NCI-H2107 treated with DMSO at 0.1 percent for 48 hours (cell line): ENCODE measurements at regions not wholly inside any gene's neighbourhood (a gene's known extent, or its start where the extent isn't known, plus 50 kb on each side); places are given as distances from the start of the nearest gene placed in this dataset.
"Not testable (repeated sequence)": the region's sequence is repeated elsewhere in the genome, so short reads cannot be mapped to it uniquely, and the experiment has no call there.

Source experiments
- DNase-seq: peaks from one replicate; lab custom pipeline; 2025; ENCODE audit not compliant: unreplicated experiment; lab: John Stamatoyannopoulos, UW

DNA sequence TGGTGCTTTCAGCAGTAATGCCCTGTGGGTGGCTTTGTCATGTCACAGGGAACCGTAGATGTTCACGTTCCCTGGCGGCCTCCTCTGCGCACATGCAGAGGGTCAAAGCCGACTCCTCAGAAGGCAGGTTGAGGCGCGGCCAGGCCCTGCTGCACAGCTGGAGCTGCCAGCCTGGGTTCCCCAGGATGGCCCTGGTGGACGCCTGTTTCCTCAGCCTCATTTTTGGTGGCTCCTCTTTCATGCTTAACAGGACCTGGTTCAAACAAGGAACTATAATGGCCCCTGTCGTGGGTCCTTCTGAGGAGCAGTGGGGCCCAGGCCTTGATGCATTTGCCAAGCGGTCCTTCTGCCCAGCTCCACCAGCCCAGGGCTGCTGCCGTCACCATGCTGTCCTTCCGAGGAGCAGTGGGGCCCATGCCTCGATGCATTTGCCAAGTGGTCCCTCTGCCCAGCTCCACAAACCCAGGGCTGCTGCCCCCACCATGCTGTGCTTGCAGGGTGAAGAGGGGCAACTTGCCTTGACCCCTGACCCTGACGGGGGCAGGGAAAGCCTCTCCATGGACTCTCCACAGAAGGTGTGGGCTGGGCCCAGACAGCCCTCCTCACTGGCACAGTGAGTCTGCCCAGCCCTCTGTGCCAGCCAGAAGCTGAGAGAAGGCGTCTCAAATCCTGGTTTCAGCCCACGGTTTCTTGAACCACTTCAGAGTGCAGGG, 338.2 kb downstream of the TCERG1L start:
- no peak for DNase-seq

DNA sequence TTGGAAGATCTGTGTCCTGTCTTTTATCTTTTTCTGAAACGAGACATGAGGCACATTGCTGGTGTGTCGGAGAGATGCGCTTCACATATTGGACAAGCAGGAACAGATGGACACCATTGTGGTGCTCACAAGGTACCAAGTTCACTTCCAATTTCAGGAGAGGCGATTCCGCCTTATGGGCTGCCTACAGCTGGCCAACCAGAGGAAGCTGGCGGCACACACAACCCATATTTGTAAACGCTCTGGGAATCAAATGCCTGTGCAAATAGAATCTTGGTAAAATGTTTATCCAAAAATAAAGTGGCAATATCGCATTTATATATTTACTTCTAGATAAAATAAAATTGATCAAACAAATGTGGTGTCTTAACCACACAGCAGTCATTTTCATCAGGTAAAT, 337.4 kb downstream of the TCERG1L start:
- no peak for DNase-seq

DNA sequence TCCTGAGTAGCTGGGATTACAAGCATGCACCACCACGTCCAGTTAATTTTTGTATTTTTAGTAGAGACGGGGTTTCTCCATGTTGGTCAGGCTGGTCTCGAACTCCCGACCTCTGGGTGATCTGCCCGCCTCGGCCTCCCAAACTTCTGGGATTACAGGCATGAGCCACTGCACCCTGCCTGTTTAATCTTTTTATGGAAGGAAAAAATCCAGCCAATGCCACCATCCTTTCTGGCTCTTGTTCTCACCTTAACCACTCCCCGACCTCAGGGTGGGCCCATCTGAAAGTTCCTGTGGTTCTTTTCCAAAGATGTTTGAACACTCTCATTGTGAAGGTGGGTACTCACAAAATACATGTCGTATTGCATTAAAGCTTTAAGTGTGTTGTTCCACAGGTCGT, 336.2 kb downstream of the TCERG1L start:
- not testable (repeated sequence) for DNase-seq

DNA sequence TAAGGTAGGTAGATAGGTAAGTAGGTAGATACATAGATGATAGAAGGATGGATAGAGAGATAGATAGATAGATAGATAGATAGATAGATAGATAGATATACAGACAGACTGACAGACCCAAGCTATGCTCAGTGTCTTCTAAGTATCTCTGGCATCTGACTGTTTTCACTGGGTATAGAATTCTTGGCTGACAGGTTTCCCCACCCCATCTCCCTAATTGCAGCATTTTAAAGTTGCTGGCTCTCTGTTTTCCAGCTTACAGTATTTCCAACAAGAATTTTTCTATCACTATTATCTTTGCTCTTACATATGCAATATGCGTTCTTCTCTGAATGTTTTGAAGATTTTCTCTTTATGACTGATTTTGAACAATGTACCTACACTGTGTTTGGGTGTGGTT, 328.7 kb downstream of the TCERG1L start:
- DNase-seq: no peak

DNA sequence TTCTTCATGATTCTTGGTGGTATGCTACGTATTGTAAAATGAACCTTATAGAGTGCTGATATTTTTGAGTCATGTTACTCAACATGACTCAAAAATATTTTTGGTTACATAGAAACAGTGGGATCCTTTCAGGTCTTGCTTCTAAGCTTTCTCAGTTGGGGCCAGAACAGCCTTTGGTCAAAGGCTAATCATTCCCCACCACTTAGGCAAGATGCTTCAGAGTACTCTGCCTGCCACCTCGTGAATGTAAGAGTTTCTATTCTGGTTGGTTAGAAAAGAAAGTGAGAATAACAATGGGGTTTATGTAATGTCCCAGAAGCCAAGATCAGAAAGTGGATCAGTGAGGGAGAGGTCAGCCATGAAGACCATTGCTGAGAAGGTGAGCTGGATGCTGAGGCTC, 327.8 kb downstream of the TCERG1L start:
- no peak for DNase-seq

DNA sequence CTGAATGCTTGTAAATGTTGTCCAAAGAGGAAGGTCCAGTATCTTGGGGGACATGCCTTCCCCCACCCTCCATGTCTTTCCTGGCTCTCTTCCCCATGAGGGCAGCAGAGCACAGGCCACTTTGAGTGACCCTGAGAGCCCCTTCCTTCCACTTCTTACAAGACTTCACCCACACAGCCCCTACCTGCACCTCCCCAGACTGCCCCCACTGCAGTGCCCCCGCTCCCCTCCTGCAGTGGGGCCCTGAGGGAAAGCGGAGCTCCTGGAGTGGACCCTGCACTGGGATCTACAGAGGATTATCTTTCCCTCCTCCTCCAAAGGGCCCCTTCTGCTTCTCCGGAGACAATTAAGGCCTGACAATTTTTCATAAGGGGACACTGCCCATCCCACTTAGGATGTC, 326.8 kb downstream of the TCERG1L start:
- no peak for DNase-seq

DNA sequence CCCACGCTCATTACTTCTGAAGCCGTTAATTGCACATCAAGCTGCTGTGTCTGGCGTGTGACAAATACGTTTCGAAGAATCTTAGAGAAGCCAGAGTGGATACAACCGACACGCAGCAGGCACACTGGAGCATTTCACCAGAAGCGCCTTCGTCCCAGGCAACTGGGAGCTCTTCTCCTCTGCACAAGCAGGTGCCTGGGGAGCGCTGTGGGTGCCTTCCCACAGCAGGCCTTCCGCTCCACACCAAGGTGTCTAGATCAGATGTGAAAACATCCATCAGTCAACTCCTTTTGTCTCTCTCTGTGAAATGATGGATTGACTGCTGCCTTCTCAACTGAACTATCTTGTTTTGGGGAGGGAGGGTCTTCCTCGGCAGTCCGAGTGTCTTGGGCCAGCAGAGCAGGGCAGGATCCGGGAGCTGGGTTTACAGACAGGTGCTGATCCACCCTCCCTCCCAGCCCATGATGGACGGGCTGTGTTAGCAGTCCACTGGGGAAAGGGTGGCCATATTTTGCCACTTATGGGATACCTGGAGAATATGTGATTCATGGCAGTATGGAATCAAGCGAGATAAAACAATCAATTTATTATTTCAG, 326.3 kb downstream of the TCERG1L start:
- no peak for DNase-seq

DNA sequence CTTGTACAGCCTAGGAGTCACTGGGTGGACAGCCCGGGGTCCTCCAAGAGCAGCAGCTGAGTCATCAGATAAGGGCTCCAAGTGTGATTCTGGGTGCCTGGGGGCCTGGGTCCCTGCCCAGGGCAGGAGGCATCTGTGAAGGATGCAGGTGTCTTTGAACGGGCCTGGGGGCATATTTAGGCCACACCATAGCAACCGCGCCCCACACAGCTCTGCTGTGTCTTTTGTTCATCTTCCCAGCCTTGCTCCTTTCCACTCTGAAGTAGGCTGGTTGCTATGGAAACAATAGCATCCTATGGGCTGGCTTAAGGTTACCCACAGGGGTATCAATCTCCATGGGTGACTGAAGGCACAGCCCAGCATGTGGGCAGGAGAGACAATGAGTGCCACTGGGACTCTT, 324.7 kb downstream of the TCERG1L start:
- no peak for DNase-seq

DNA sequence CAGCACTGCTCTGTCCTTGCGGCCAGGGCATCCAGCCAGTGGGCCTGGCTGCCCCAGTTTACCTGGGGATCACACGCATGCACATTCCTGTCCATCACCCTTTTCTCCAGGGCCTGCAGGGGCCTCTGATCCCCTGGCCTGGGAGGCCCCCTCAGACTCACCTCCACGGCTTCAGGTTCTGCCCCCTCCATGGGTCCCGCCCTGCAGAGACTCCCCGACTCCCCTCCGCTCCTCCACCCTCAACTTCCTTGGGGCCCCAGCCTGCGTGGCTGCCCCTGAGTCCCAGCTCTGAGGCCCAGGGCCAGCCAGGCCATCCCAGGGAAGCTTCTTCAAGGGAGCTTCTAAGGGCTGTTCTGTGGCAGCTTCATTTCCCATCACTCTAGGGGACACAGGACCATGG, 324.1 kb downstream of the TCERG1L start:
- DNase-seq: no peak

DNA sequence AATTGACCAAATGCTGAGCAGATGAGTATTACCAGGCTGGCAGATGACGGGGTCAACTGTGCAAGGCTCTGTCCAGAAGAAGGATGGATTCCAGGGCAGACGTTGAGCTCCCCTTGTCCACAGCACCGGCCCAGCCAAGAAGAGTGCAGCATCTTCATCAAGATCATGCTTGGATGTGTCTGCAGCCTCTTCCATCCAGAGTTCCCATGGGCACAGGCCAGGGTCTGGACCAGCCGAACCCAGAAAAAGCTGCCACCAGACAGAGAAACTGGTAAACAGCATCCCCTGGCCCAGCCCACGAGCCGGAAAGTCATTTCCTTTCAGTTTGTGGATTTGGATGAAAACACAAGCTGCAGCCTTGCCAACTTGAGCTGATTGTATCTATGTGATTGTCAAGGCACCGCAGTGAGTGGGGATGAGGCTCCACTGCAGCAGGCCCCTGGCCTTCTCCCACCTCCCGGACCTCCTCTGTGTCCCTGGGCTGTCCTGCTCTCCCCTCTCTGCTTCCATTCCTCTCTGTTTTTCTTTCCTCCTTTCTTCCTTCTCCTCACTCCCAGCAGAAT, 321.8 kb downstream of the TCERG1L start:
- no peak for DNase-seq

DNA sequence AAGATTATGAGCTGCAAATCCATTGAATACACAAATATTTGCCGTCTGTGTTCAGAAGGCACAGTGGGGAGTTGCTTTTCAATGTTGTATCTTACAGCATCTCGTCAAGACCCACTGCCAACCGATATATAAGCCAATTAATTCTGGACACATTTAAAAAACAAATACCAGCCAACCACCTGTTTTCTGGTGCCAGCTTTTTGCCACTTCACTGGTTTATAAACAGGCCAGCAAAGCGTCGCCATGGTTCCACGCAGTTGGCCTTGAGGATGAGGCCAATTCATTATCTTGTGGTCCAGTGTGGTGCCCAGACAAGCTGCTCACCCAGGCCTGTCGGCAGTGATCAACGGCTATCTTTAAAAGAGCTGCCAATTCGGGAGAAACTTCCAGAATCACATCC, 321.0 kb downstream of the TCERG1L start:
- no peak for DNase-seq

DNA sequence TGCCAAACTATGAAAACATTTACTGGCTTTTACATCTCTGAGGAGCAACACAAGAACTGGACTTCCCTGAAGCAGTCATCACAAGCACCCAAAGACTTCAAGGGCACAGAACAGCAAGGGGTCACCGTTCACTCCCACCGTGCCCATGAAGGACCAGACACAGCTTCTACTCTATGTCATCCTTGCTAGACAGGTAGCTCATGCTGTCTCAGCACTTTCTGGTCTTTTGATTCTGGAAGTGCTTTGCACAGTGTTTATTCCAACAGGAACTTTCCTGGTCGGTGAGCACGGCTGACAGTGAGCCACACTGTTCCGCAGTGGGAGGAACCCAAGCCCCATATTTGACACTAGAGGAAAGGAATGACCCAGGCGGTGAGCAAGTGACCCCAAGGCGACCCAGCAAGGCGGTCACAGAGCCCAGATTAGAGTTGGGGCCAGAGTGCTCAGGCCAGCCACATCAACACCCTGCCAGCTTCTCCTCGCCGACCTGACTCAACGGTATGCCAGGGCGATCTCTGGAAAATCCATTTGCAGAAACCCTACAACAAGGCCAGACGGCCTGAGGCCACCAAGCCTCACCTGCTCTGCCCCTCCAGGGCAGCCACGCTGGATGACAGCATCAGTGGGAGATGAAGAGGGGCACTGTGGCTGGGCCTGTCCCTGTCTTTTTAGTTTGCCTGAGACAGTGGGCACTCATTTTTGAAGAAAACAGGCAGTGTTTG, 318.6 kb downstream of the TCERG1L start:
- no peak for DNase-seq

DNA sequence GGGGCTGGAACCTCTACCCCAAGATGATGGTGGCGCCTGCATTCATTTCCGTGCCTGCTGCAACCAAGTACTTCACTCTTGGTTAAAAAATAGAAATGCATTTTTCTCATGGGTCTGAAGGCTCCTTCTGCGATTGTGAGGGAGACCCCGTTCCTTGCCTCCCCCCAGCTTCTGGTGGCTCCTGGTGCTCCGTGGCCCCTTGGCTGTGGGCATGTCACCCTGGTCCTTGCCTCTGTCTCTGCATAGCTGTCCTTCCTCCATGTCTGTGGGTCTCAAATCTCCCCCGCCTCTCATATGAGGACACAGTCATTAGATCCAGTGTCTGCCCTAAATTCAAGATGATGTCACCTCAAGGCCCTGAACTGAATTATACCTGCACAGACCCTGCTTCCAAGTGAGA, 317.9 kb downstream of the TCERG1L start:
- no peak for DNase-seq

DNA sequence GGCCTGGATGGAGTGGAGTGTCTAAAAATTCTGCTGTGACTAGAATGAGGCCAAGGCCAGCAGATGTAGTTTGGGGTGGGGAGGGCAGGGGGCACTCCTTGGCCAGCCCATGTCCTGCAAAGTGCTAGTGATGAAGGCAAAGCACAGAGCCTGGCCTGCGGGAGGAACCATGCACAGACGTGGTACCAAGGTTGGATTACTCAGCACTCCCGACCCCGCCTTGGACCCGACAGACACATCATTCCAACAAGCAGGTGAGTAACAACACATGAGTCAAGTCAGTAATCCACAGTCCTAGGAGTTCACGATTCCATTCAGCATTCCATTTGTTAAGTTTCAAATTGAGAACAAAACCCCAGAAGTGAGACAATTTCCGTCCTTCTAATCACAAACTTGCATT, 317.3 kb downstream of the TCERG1L start:
- DNase-seq: no peak

DNA sequence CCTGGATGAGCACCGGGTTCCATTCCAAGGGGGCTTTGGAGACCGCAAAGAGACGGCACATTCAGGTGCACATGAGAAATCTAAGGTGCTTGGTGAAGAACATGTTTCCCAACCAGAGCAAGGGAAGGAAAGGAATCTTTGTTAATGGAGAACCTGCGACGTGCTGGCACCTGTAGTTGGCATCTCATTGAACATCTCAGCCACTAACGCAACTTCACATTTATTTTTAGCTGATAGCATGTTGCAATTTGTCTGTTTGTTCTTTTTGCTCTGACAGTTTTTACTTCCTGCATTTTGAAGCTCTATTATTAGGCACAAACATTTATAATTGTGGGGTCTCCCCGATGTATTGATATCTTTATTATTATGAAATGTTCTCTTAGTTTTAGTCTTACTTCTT, 316.7 kb downstream of the TCERG1L start:
- DNase-seq: no peak

DNA sequence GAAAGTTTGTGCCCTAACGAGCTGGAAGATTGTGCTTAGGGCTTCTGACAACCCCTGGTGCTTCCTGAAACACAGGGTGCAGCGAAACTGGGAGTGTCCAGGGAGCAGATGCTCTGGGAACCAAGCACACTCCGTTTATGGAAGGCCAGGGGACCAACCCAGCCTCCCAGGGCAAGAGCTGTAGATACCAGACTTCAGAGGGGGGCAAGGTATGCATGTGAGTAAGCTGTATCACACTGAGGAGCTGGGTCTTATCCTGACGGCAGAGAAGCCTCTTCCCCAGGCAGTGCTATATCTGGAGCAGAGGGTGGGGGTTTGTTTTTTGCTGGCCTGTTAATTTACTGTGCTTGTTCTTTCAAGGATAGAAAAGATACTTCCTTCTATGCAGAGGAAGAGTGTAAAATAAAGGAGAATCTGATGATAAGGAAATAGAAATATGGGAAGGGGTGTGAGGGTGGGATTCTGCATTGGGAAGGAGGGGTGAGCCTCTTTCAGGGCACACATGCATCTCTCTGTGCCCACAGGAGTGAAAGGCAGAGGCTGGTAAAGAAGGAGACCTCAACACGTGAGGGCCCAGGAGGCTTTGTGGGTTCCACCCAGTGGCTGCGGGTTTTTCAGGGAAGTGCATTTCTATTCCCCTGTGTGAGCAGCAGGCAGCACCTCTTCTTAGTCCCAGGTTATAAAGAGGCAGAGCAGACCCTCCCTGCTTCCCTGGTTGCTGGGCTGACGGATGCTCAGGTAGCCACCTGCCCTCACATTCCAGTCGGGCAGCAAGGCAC, 314.1 kb downstream of the TCERG1L start:
- no peak for DNase-seq

DNA sequence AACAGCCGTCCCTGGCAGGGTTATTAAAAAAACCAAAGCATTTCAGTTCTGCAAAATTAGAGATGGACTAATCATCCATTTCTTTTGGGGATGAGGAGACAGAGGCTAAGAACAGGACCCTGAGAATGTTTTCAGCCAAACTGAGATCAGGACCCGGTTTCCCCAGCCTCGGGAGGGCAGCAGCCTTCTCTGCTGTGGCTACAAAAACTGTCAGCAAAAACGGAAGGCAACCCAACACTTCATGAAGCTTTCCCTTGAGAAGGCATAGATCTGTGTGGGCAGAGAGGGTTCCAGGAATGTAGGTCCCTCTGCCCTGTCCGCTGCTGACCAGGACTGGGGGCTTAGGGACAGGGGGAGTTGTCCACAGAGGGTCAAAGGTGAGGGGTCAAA, 313.5 kb downstream of the TCERG1L start:
- DNase-seq: no peak

DNA sequence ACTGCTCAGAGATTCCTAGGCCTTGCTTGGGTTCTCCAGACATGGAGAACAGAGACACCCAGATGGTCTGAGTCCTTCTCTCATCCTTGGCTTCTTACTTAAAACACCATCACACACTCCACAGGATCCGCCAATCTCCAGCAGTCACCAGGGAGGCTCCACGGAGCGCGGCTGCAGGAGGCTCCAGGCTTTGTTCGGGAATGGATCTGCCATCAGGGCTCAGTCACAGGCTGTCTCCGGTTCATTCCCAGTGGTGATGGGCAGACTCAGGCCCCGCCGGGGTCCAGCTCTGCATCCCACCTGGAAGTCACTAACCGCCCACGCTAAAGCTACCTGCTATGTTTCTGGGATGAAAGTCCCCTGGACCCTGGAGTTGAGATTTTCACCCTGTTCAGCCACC, 312.9 kb downstream of the TCERG1L start:
- no peak for DNase-seq

DNA sequence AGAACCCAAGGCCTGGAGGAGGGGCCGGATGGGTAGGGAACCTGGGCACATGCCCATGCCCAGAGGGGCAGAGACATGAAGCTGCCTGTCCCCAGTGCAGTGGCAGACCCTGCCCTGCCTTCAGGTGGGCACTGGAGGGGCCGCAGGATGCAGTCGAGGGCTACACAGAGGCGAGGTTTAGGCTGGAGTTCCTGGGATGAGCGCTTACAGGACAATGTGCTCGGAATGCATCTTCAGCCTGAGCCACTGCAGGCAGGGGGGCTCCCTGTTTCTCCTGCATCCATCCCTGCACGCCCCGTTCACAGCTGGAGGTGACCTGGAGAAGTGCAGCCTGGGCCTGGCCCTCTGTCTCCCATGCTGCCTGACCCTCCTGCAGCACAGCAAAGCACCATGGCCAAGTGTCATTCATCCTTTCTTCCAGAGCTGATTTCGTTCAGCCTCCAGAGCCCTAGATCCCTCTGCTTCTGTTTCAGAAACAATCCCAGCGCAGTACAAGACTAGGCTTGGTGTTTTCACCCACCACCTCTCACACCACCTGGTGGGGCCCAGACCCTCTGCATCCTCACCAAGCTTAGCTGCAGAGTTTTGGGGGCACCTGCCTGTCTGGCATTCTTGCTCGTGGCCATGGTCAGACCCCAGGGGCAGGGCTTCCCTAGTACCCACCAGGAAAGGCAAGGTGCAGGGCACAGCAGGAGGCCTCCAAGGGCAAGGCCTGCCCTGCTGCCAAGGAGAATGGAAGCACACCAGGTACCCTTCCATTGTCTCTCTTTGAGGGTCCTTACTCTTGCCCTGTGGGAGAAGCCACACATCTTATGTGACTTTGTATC, 311.9 kb downstream of the TCERG1L start:
- DNase-seq: no peak

DNA sequence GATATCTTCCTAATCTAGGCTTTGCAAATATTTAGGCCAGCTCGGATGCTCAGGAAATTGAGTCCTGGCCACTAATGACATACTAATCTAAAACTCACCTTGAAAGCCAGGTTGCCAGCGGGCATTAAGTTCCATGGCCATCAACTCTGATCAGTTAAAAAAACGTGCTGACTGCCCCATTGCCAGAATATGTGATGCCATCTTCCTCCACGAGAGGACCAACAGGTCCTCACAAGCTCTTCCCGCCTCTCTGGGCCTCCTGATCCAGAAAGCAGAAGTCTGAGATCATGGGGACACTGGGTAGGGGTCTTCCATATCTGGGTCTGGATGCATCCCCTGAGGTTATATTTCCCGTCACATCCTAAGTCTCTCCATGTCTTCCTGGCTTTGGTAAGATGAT, 311.3 kb downstream of the TCERG1L start:
- no peak for DNase-seq

DNA sequence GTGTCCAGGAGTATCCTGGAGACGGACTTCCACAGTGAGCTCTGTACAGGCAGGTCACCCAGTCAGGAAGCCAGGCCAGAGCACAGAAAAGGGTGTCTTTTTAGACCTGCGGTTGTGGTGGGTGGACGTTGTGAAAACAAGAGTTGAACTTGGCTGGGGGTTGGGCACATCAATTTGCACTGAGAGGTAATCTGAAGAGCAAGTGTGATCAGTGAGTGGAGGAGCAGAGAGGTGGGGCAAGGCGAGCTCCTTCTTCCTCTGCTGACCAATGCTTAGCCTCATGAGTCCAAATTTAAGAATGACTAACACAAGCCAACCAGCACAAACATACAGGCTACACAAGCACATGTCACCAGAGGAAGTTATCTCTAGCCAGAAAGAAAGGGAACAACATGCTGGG, 310.8 kb downstream of the TCERG1L start:
- no peak for DNase-seq
